HL-60 (cell line): ENCODE measurements at regions not wholly inside any gene's neighbourhood (a gene's known extent, or its start where the extent isn't known, plus 50 kb on each side); places are given as distances from the start of the nearest gene placed in this dataset.

Experiments
- DNase-seq, 2 experiments: peaks; one replicate each; pipeline ENCODE4 v3.0.0-alpha.2; 2010 to 2020; ENCODE audit warnings: low read depth in 1 of 2, low spot score in 1 of 2
- H3K27ac ChIP-seq: fragments of 250-450 bp; sonication (Bioruptor Pico); replicated peaks from 2 replicates; pipeline ENCODE4 v1.5.1; 2020; ENCODE audit warnings: mild to moderate bottlenecking, moderate library complexity
- H3K27me3 ChIP-seq: fragments of 250-450 bp; sonication (Bioruptor Pico); 2 replicates; pipeline ENCODE4 v1.5.1; 2021; ENCODE audit warnings: mild to moderate bottlenecking, moderate library complexity; ENCODE audit not compliant: insufficient read depth, poor library complexity, severe bottlenecking
- H3K4me3 ChIP-seq: replicated peaks from 2 replicates; pipeline ENCODE4 v1.5.1; 2011; ENCODE audit warnings: mild to moderate bottlenecking, control low read depth, low read length; ENCODE audit not compliant: insufficient read depth
- GABPA ChIP-seq: IDR thresholded peaks from 2 replicates; pipeline ENCODE4 v1.6.1; 2012; ENCODE audit warnings: low read depth
- POLR2AphosphoS5 ChIP-seq: IDR thresholded peaks from 2 replicates; pipeline ENCODE4 v1.6.1; 2012; ENCODE audit warnings: low read depth
- SPI1 ChIP-seq: IDR thresholded peaks from 2 replicates; pipeline ENCODE4 v1.6.1; 2012; ENCODE audit warnings: low read depth, mild to moderate bottlenecking, borderline replicate concordance
- TF ChIP-seq, protein P1 (sequence below): IDR thresholded peaks from one replicate; pipeline ENCODE4 v1.5.1; 2011; ENCODE audit warnings: low read length, control low read depth, inconsistent platforms; ENCODE audit not compliant: insufficient read depth
- TF ChIP-seq, protein P2 (sequence below): IDR thresholded peaks from 2 replicates; pipeline ENCODE4 v1.6.1; 2012; ENCODE audit warnings: low read depth; ENCODE audit not compliant: insufficient replicate concordance

DNA sequence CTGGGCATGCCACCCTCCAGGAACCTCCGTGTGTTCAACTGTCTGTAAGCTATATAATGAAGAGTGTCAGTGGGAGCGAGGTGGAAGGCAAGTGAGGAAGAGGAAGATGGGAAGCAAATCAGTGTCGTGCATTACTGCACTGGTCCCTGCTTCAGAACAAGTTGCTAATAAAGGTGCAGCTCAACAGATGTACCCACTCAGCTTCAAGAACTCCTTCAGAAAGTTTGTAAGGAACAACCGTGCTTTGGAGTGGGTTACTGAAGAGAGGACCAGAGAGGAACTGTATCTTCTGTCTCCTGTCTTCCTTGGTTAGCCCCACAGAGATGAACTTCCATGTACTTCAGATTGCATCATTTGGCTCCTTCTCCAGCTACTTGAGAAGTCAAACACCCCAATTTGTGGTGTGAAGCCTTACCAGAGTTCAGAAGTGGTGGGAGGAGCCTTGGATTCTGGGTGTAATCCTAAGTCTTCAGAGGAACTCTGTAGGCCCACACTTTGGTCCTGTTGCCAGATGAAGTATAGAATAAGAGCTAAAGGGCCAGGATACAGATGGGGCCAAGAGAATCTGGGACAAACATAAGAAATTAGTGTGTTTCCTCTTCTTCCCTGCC lies 290.5 kb upstream of the PROX1 start:
- TF ChIP-seq, protein P1, sequence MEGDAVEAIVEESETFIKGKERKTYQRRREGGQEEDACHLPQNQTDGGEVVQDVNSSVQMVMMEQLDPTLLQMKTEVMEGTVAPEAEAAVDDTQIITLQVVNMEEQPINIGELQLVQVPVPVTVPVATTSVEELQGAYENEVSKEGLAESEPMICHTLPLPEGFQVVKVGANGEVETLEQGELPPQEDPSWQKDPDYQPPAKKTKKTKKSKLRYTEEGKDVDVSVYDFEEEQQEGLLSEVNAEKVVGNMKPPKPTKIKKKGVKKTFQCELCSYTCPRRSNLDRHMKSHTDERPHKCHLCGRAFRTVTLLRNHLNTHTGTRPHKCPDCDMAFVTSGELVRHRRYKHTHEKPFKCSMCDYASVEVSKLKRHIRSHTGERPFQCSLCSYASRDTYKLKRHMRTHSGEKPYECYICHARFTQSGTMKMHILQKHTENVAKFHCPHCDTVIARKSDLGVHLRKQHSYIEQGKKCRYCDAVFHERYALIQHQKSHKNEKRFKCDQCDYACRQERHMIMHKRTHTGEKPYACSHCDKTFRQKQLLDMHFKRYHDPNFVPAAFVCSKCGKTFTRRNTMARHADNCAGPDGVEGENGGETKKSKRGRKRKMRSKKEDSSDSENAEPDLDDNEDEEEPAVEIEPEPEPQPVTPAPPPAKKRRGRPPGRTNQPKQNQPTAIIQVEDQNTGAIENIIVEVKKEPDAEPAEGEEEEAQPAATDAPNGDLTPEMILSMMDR: no peak
- no peak for TF ChIP-seq POLR2AphosphoS5
- no peak for TF ChIP-seq GABPA
- TF ChIP-seq SPI1: no peak
- TF ChIP-seq, protein P2, sequence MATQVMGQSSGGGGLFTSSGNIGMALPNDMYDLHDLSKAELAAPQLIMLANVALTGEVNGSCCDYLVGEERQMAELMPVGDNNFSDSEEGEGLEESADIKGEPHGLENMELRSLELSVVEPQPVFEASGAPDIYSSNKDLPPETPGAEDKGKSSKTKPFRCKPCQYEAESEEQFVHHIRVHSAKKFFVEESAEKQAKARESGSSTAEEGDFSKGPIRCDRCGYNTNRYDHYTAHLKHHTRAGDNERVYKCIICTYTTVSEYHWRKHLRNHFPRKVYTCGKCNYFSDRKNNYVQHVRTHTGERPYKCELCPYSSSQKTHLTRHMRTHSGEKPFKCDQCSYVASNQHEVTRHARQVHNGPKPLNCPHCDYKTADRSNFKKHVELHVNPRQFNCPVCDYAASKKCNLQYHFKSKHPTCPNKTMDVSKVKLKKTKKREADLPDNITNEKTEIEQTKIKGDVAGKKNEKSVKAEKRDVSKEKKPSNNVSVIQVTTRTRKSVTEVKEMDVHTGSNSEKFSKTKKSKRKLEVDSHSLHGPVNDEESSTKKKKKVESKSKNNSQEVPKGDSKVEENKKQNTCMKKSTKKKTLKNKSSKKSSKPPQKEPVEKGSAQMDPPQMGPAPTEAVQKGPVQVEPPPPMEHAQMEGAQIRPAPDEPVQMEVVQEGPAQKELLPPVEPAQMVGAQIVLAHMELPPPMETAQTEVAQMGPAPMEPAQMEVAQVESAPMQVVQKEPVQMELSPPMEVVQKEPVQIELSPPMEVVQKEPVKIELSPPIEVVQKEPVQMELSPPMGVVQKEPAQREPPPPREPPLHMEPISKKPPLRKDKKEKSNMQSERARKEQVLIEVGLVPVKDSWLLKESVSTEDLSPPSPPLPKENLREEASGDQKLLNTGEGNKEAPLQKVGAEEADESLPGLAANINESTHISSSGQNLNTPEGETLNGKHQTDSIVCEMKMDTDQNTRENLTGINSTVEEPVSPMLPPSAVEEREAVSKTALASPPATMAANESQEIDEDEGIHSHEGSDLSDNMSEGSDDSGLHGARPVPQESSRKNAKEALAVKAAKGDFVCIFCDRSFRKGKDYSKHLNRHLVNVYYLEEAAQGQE: no peak
- H3K27ac ChIP-seq: no peak overlapping the region
- no peak overlapping the region for H3K4me3 ChIP-seq
- no peaks in the 10 kb centered on the region for H3K27me3 ChIP-seq
- DNase-seq: no peak

DNA sequence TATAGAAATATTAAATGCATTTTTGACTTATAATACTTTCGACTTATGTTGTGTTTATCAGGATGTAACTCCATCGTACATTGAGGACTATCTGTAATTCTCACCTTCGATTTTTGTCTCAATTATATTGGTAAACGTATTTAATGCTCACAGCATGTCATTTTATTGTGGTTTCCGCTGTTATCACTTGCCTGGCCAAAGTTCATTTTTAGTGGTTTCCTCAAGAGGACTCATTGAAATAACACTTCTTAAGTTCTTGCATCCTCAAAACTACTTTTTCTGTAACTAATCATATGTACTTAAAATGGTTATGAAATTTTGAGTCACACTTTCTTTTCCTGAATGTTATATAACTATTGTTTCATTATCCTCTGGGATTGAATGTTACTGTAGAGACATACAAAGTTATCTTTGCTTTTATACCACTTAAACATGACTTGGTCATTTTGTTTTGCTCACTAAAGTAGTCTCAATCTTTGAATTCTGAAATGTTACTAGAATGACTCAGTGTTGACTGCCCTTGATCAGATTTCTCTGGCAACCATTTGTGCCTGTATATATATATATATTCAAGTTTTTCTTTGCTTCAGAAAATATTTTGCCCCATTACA lies 289.6 kb upstream of the PROX1 start:
- no peaks in the 10 kb centered on the region for H3K27me3 ChIP-seq
- H3K27ac ChIP-seq: no peak overlapping the region
- TF ChIP-seq, protein P1: no peak
- TF ChIP-seq SPI1 (no peak), POLR2AphosphoS5 (no peak), GABPA (no peak)
- TF ChIP-seq, protein P2: no peak
- no peak overlapping the region for H3K4me3 ChIP-seq
- DNase-seq: no peak

DNA sequence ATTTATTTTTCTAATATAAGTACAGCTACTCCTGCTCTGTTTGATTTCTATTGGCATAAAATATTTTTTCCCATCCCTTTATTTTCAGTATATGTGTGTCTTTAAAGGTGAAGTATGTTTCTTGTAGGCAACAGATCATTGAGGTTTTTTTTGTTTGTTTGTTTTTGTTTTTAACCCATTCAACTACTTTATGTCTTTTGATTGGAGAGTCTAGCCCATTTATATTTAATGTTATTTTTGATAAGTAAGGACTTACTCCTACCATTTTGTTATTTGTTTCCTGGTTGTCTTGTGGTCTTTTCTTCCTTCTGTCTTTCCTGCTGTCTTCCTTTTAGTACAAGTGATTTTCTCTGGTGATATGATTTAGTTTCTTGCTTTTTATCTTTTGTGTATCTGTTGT lies 285.1 kb upstream of the PROX1 start:
- Histone ChIP-seq H3K27ac (no peak overlapping the region), H3K4me3 (no peak overlapping the region), H3K27me3 (no peaks in the 10 kb centered on the region)
- no peak for DNase-seq
- no peak for TF ChIP-seq GABPA
- TF ChIP-seq SPI1: no peak
- TF ChIP-seq, protein P2: no peak
- no peak for TF ChIP-seq POLR2AphosphoS5
- TF ChIP-seq, protein P1: no peak
